Fibroblast of villous mesenchyme (primary cell): ENCODE measurements at regions not wholly inside any gene's neighbourhood (a gene's known extent, or its start where the extent isn't known, plus 50 kb on each side); places are given as distances from the start of the nearest gene placed in this dataset.

Experiments used
- DNase-seq: peaks from one replicate; pipeline ENCODE4 v3.0.0-alpha.2; 2010; ENCODE audit warnings: low read depth
- H3K4me3 ChIP-seq: 2 replicates; pipeline ENCODE4 v1.5.1; 2011; ENCODE audit warnings: low read depth, mild to moderate bottlenecking, low read length
- TF ChIP-seq, protein P1 (sequence below): IDR thresholded peaks from 2 replicates; pipeline ENCODE4 v1.5.1; 2012; ENCODE audit warnings: low read depth, mild to moderate bottlenecking, low read length; ENCODE audit not compliant: insufficient read depth

DNA sequence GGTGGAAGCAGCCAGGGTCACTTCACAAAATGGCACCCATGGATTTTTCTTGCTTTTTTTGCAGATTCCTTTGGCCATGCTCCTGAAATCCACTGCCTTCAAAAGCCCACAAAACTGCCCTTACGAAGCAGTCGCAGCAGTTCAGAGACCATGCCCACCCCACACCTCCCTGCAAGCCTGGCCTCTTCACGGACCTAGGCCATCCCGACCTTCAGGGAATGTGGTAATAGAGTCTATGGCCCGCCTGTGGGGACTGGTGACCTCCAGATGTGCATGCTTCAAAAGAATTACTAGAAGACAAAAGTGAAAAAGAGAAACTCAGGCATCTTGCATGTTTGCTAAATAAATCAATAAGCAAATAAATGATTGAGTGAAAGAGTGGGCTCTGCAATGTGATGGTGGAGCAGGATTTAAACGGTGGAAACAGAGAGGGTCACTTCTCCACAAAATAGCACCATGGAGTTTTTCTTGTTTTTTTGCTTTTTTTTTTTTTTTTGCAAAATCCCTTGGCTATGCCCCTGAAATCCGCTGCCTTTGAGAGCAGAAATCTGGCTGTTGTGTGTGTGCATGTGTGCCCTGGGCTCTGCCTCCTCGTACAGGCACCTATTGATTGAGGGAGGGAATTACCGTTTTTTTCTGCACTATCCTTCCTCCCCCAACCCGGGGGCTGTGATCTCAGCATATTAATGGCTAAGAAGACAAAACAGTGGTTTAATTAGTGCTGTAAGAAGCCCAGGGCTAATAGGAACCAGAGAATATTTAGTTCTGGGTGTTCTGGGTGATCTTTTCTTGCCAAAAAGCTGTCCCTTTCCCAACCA, 107.4 kb downstream of the PXDC1 start:
- TF ChIP-seq, protein P1, sequence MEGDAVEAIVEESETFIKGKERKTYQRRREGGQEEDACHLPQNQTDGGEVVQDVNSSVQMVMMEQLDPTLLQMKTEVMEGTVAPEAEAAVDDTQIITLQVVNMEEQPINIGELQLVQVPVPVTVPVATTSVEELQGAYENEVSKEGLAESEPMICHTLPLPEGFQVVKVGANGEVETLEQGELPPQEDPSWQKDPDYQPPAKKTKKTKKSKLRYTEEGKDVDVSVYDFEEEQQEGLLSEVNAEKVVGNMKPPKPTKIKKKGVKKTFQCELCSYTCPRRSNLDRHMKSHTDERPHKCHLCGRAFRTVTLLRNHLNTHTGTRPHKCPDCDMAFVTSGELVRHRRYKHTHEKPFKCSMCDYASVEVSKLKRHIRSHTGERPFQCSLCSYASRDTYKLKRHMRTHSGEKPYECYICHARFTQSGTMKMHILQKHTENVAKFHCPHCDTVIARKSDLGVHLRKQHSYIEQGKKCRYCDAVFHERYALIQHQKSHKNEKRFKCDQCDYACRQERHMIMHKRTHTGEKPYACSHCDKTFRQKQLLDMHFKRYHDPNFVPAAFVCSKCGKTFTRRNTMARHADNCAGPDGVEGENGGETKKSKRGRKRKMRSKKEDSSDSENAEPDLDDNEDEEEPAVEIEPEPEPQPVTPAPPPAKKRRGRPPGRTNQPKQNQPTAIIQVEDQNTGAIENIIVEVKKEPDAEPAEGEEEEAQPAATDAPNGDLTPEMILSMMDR = no peak
- no peak overlapping the region for H3K4me3 ChIP-seq
- DNase-seq = no peak

DNA sequence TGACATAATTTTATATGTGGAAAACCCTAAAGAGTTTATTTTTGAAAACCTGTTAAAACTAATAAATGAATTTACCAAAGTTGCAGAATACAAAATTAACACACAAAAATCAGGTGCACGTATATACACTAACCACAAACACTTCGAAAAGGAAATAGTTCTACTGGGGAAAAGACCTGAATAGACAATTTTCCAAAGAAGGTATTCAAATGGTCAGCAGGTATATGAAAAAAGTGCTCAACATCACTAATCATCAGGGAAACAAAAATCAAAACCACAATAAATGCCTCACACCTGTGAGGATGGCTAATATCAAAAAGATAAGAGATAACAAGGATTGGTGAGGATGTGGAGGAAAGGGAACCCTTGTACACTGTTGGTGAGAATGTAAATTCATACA, 110.6 kb downstream of the PXDC1 start:
- DNase-seq = no peak
- H3K4me3 ChIP-seq = no peak overlapping the region
- TF ChIP-seq, protein P1 = no peak

- H3K4me3 ChIP-seq = no peak overlapping the region
- TF ChIP-seq, protein P1 = no peak
- no peak for DNase-seq
These were observed 112.9 kb downstream of the PXDC1 start for GRCh38 chr6:3638662-3639061.

DNA sequence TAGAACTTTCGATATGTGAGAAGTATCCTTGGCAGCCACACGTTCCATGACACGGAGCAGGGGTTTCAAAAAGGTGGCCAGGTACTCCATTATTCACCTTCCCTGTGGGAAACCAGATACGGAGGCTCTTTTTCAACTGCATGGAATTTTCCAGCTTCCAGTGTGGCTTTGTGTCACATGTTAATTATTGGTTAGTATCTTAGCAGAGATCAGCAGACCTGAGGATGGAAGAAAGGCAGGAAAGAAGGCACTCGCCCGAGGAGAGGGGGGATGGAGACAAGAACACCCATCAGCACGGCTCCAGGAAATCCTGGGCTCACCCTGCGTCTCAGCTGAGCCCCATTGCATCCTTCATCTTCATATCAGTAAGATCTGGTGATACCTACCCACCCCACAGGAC, 115.5 kb downstream of the PXDC1 start:
- no peak overlapping the region for H3K4me3 ChIP-seq
- TF ChIP-seq, protein P1 = no peak
- no peak for DNase-seq

- no peak overlapping the region for H3K4me3 ChIP-seq
- no peak for DNase-seq
- TF ChIP-seq, protein P1 = no peak
These were observed 116.0 kb downstream of the PXDC1 start for GRCh38 chr6:3635482-3635881.

GRCh38 chr6:3634280-3634816, 117.2 kb downstream of the PXDC1 start:
- TF ChIP-seq, protein P1 = no peak
- H3K4me3 ChIP-seq = no peak overlapping the region
- DNase-seq = no peak
